Trophoblast cell (in vitro differentiated cells and primary cell): ENCODE measurements at regions not wholly inside any gene's neighbourhood (a gene's known extent, or its start where the extent isn't known, plus 50 kb on each side); places are given as distances from the start of the nearest gene placed in this dataset.

ENCODE experiments used
- DNase-seq, 2 donors: peaks; one replicate each; pipeline ENCODE4 v3.0.0-alpha.2; 2016
- H2AFZ ChIP-seq: 2 replicates; pipeline ENCODE4 v1.6.1; 2013; ENCODE audit warnings: low read length, moderate library complexity, mild to moderate bottlenecking; ENCODE audit not compliant: insufficient read depth, poor library complexity
- H2AK5ac ChIP-seq: 2 replicates; pipeline ENCODE4 v1.6.1; 2013; ENCODE audit warnings: mild to moderate bottlenecking, low read length
- H2BK120ac ChIP-seq: 2 replicates; pipeline ENCODE4 v1.6.1; 2013; ENCODE audit warnings: low read length, mild to moderate bottlenecking, moderate library complexity; ENCODE audit not compliant: insufficient read depth, poor library complexity
- H2BK12ac ChIP-seq: 2 replicates; pipeline ENCODE4 v1.6.1; 2013; ENCODE audit warnings: mild to moderate bottlenecking, low read length, moderate library complexity
- H2BK5ac ChIP-seq: 2 replicates; pipeline ENCODE4 v1.6.1; 2013; ENCODE audit warnings: low read length, low read depth, moderate library complexity, mild to moderate bottlenecking; ENCODE audit not compliant: poor library complexity
- H3K14ac ChIP-seq: 2 replicates; pipeline ENCODE4 v1.6.1; 2013; ENCODE audit warnings: mild to moderate bottlenecking, low read length
- H3K18ac ChIP-seq: 2 replicates; pipeline ENCODE4 v1.6.1; 2013; ENCODE audit warnings: mild to moderate bottlenecking, low read length
- H3K23ac ChIP-seq: 2 replicates; pipeline ENCODE4 v1.6.1; 2013; ENCODE audit warnings: low read length
- H3K27ac ChIP-seq: 2 replicates; pipeline ENCODE4 v1.5.1; 2013; ENCODE audit warnings: low read depth, mild to moderate bottlenecking, inconsistent platforms, low read length, moderate library complexity
- H3K27me3 ChIP-seq: 2 replicates; pipeline ENCODE4 v1.6.1; 2013; ENCODE audit warnings: inconsistent platforms, mild to moderate bottlenecking, low read length, moderate library complexity; ENCODE audit not compliant: insufficient read depth
- H3K36me3 ChIP-seq, 2 experiments: 1 replicate in 1 of 2; 2 replicates in 1 of 2; pipeline ENCODE4 v1.6.1; 2013; ENCODE audit warnings: low read length in 2 of 2, mild to moderate bottlenecking in 2 of 2, moderate library complexity in 1 of 2; ENCODE audit not compliant: insufficient read depth in 2 of 2, control insufficient read depth in 1 of 2
- H3K4ac ChIP-seq: 2 replicates; pipeline ENCODE4 v1.6.1; 2013; ENCODE audit warnings: low read depth, mild to moderate bottlenecking, low read length, moderate library complexity
- H3K4me1 ChIP-seq, 2 experiments: 1 replicate in 1 of 2; 2 replicates in 1 of 2; pipeline ENCODE4 v1.6.1; 2013; ENCODE audit warnings: low read length in 2 of 2, mild to moderate bottlenecking in 2 of 2, moderate library complexity in 1 of 2; ENCODE audit not compliant: insufficient read depth in 2 of 2, control insufficient read depth in 1 of 2
- H3K4me2 ChIP-seq: 2 replicates; pipeline ENCODE4 v1.6.1; 2013; ENCODE audit warnings: inconsistent platforms, mild to moderate bottlenecking, low read length, moderate library complexity
- H3K4me3 ChIP-seq: 2 replicates; pipeline ENCODE4 v1.5.1; 2013; ENCODE audit warnings: mild to moderate bottlenecking, low read depth, low read length, inconsistent platforms
- H3K79me1 ChIP-seq: one replicate; pipeline ENCODE4 v1.6.1; 2013; ENCODE audit warnings: low read length
- H3K79me2 ChIP-seq: 2 replicates; pipeline ENCODE4 v1.6.1; 2013; ENCODE audit warnings: low read length, mild to moderate bottlenecking; ENCODE audit not compliant: control insufficient read depth, insufficient read depth, poor library complexity
- H3K9ac ChIP-seq: 2 replicates; pipeline ENCODE4 v1.6.1; 2013; ENCODE audit warnings: mild to moderate bottlenecking, low read length
- H3K9me3 ChIP-seq: 2 replicates; pipeline ENCODE4 v1.6.1; 2013; ENCODE audit warnings: low read depth, mild to moderate bottlenecking, control low read depth, inconsistent platforms, low read length; ENCODE audit not compliant: insufficient read depth
- H4K12ac ChIP-seq: 2 replicates; pipeline ENCODE4 v1.6.1; 2013; ENCODE audit warnings: low read depth, mild to moderate bottlenecking, low read length, moderate library complexity
- H4K8ac ChIP-seq: 2 replicates; pipeline ENCODE4 v1.6.1; 2013; ENCODE audit warnings: low read depth, mild to moderate bottlenecking, low read length, moderate library complexity
- H4K91ac ChIP-seq: one replicate; pipeline ENCODE4 v1.6.1; 2013; ENCODE audit warnings: low read depth, mild to moderate bottlenecking, low read length, moderate library complexity
- WGBS: extraction: QIAGEN DNeasy Blood & Tissue Kit; methylation state at CpG from one replicate; pipeline ENCODE4 v1.1.7; 2013; ENCODE audit warnings: missing lambda C conversion rate; ENCODE audit not compliant: insufficient read length, insufficient coverage; ENCODE audit errors: extremely low coverage; 5-methylcytosine and 5-hydroxymethylcytosine counted together

DNA sequence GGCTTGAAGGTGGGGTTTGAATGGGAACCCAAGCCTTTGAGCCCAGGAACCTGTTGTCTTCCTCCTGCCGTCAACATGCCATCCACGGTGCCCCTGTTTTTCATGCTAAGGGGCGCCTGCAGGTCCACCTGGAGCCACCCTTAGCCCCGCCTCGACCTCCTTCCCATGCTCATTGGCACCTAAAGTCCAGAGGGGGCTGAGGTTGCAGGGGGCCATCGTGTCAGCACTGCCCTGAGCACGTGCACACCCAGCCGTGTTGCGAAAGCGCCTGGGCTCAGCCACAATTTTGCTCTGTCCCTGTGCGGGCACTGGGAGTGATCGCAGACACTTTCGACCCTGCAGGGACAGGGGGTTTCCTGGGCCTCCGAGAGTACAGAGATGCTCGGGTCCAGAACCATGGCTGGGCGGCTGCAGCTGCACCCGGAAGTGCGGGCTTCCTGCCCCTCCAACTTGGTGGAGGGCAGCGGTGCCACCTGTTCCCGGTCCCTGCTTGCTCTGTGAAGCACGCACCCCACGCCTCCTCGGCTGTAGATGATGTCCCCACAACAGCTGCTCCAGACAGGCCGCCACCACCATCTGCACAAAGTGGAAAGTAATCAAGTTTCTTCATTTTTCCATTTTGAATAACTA, 454.7 kb downstream of the CDH8 start:
- Histone ChIP-seq H2BK120ac (no peak overlapping the region), H2BK5ac (no peak overlapping the region), H3K23ac (no peak overlapping the region), H3K4me1 (no peaks in the 10 kb centered on the region), H3K9ac (no peak overlapping the region), H3K4me2 (no peak overlapping the region), H3K4ac (no peak overlapping the region), H3K27ac (no peak overlapping the region), H2BK12ac (no peak overlapping the region), H4K91ac (no peak overlapping the region), H3K14ac (no peak overlapping the region), H2AFZ (no peak overlapping the region), H3K27me3 (no peaks in the 10 kb centered on the region), H3K4me3 (no peak overlapping the region), H3K9me3 (no peaks in the 10 kb centered on the region), H3K18ac (no peak overlapping the region), H3K79me2 (no peaks in the 10 kb centered on the region), H2AK5ac (no peak overlapping the region), H4K8ac (no peak overlapping the region), H3K36me3 (no peaks in the 10 kb centered on the region), H3K79me1 (no peaks in the 10 kb centered on the region), H4K12ac (no peak overlapping the region)
- no CpG with 5 or more reads among the region's 24 CpGs for WGBS
- DNase-seq: no peak

DNA sequence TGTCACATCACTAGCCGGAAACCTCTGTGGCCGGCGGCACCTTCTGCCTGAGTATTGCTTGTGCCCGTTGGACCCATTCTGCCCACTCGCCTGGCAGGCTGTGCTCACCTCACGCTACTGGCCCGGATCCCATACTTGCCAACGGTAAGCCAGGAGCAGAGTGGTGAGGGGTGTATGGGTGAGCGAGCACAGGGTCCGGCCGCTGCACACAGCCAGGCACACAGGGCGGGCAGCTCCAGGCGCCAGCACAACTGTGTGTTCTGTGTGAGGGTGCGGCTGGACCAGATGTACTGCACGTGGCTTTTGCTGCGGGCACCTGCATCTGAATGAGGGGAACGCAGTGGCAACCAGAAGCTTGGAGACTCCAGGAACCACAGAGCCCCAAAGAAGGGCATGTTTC, 455.7 kb downstream of the CDH8 start:
- H4K8ac ChIP-seq: no peak overlapping the region
- WGBS: no CpG with 5 or more reads among the region's 17 CpGs

DNA sequence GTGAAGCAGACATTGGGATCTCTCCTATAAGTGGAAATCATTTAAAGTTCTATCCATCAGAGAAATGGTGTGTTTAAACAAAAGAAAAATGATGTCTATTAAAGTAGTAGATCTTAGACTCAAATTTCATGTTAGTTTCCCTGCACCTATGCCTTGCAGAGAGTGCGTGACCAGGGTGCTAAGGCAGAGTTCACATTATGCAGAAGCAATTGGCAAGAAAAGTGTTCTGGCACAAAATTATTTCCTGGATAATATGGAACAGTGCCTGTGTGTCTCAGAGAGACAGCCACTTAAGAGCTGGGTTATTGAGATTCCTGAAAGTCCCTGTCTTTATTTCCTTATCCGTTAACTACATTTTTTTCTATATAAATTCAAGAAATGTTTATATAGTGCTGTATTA, 457.0 kb downstream of the CDH8 start:
- Histone ChIP-seq H3K4me3 (no peak overlapping the region), H3K23ac (no peak overlapping the region), H3K79me2 (no peaks in the 10 kb centered on the region), H3K27ac (no peak overlapping the region), H3K9ac (no peak overlapping the region), H3K79me1 (no peaks in the 10 kb centered on the region), H3K9me3 (peaks cover 4% of the 10 kb centered on the region), H4K12ac (no peak overlapping the region), H3K4me1 (no peaks in the 10 kb centered on the region), H2AK5ac (no peak overlapping the region), H3K4me2 (no peak overlapping the region), H2BK5ac (no peak overlapping the region), H3K27me3 (no peaks in the 10 kb centered on the region), H4K91ac (no peak overlapping the region), H3K14ac (no peak overlapping the region), H3K36me3 (no peaks in the 10 kb centered on the region), H4K8ac (no peak overlapping the region), H2BK120ac (no peak overlapping the region), H3K4ac (no peak overlapping the region), H2AFZ (no peak overlapping the region), H2BK12ac (no peak overlapping the region), H3K18ac (no peak overlapping the region)
- WGBS: no CpG with 5 or more reads among the region's 2 CpGs
- no peak for DNase-seq

More for the DNA sequence above, 455.7 kb downstream of the CDH8 start:
- no peak overlapping the region for H2BK120ac ChIP-seq
- H3K18ac ChIP-seq: no peak overlapping the region
- H3K79me2 ChIP-seq: no peaks in the 10 kb centered on the region
- no peak overlapping the region for H2AFZ ChIP-seq
- no peak overlapping the region for H4K91ac ChIP-seq
- no peak overlapping the region for H2BK12ac ChIP-seq
- no peak overlapping the region for H3K9ac ChIP-seq
- DNase-seq: no peak
- no peaks in the 10 kb centered on the region for H3K79me1 ChIP-seq
- no peak overlapping the region for H3K4me3 ChIP-seq
- H2AK5ac ChIP-seq: no peak overlapping the region
- no peaks in the 10 kb centered on the region for H3K36me3 ChIP-seq
- H3K4me2 ChIP-seq: no peak overlapping the region
- no peak overlapping the region for H3K23ac ChIP-seq
- no peak overlapping the region for H3K27ac ChIP-seq
- H3K9me3 ChIP-seq: peaks cover 4% of the 10 kb centered on the region
- H2BK5ac ChIP-seq: no peak overlapping the region
- no peaks in the 10 kb centered on the region for H3K4me1 ChIP-seq
- H3K4ac ChIP-seq: no peak overlapping the region
- H4K12ac ChIP-seq: no peak overlapping the region
- no peaks in the 10 kb centered on the region for H3K27me3 ChIP-seq
- H3K14ac ChIP-seq: no peak overlapping the region

DNA sequence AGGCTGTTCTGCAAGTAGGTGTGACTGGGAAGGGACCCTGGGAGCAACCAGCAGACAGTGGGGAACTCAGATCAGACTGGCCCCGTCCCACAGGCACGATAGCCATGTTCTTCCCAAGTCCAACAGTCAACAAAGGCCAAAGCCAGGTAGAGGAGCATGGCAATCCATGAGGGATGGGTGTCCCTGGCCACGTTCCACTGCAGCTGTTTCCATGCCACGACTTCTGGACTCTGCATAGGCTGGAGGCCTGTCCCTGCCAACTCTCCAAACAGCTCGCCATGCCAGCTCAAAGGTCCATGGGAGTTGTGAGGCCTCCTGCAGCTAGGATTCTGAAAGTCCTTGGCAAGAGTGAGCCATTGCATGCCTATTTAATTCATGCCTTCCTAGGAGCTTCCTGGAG, 459.8 kb downstream of the CDH8 start:
- Histone ChIP-seq H3K4me2 (no peak overlapping the region), H3K27me3 (no peaks in the 10 kb centered on the region), H3K14ac (no peak overlapping the region), H2BK12ac (no peak overlapping the region), H3K36me3 (no peaks in the 10 kb centered on the region), H3K23ac (no peak overlapping the region), H3K18ac (no peak overlapping the region), H2AK5ac (no peak overlapping the region), H3K4ac (no peak overlapping the region), H3K27ac (no peak overlapping the region), H3K4me1 (no peaks in the 10 kb centered on the region), H3K9me3 (peaks cover 4% of the 10 kb centered on the region), H2AFZ (no peak overlapping the region), H4K12ac (no peak overlapping the region), H2BK120ac (no peak overlapping the region), H3K79me1 (no peaks in the 10 kb centered on the region), H3K4me3 (no peak overlapping the region), H4K91ac (no peak overlapping the region), H2BK5ac (no peak overlapping the region), H4K8ac (no peak overlapping the region), H3K79me2 (no peaks in the 10 kb centered on the region), H3K9ac (no peak overlapping the region)
- no CpG with 5 or more reads among the region's 5 CpGs for WGBS
- no peak for DNase-seq
